Endometrial microvascular endothelial cells (primary cell): ENCODE measurements at regions not wholly inside any gene's neighbourhood (a gene's known extent, or its start where the extent isn't known, plus 50 kb on each side); places are given as distances from the start of the nearest gene placed in this dataset.

Experiments used
- in situ Hi-C: cut with HindIII; loops from 2 replicates; pipeline ENCODE4 v1.10.0; 2017; ENCODE audit warnings: low sequenced_read_pairs, low pct_unique_long_range_greater_than_20kb; ENCODE audit errors: inconsistent ontology term

- in situ Hi-C loops = no loop called here
These were observed 452.2 kb upstream of the LRATD1 start for GRCh38 chr2:14180333-14180732.

GRCh38 chr2:14182227-14182946 is 450.1 kb upstream of the LRATD1 start:
- in situ Hi-C loops = no loop called here

- in situ Hi-C loops = no loop called here
These were observed 446.6 kb upstream of the LRATD1 start for GRCh38 chr2:14185906-14186305.

GRCh38 chr2:14188446-14188845 is 444.1 kb upstream of the LRATD1 start:
- in situ Hi-C loops = no loop called here

GRCh38 chr2:14189929-14190328 is 442.6 kb upstream of the LRATD1 start:
- in situ Hi-C loops = no loop called here

GRCh38 chr2:14194233-14194632 is 438.3 kb upstream of the LRATD1 start:
- in situ Hi-C loops = no loop called here

- in situ Hi-C loops = no loop called here
These were observed 435.2 kb upstream of the LRATD1 start for GRCh38 chr2:14197293-14197692.

- in situ Hi-C loops = no loop called here
These were observed 433.5 kb upstream of the LRATD1 start for GRCh38 chr2:14199040-14199439.

- in situ Hi-C loops = no loop called here
These were observed 413.2 kb upstream of the LRATD1 start for GRCh38 chr2:14219306-14219705.

- in situ Hi-C loops = no loop called here
These were observed 412.4 kb upstream of the LRATD1 start for GRCh38 chr2:14220101-14220500.

GRCh38 chr2:14221466-14221865 is 411.1 kb upstream of the LRATD1 start:
- in situ Hi-C loops = no loop called here

- in situ Hi-C loops = no loop called here
These were observed 408.9 kb upstream of the LRATD1 start for GRCh38 chr2:14223576-14223975.

GRCh38 chr2:14231391-14231898 is 401.1 kb upstream of the LRATD1 start:
- in situ Hi-C loops = no loop called here

GRCh38 chr2:14232217-14232616 is 400.3 kb upstream of the LRATD1 start:
- in situ Hi-C loops = no loop called here

- in situ Hi-C loops = no loop called here
These were observed 397.6 kb upstream of the LRATD1 start for GRCh38 chr2:14234911-14235310.

GRCh38 chr2:14235667-14236066 is 396.9 kb upstream of the LRATD1 start:
- in situ Hi-C loops = no loop called here

- in situ Hi-C loops = no loop called here
These were observed 394.6 kb upstream of the LRATD1 start for GRCh38 chr2:14237902-14238301.

GRCh38 chr2:14239605-14240004 is 392.9 kb upstream of the LRATD1 start:
- in situ Hi-C loops = no loop called here

GRCh38 chr2:14240868-14241267 is 391.6 kb upstream of the LRATD1 start:
- in situ Hi-C loops = no loop called here

- in situ Hi-C loops = no loop called here
These were observed 386.6 kb upstream of the LRATD1 start for GRCh38 chr2:14245901-14246300.
